H1 (cell line): ENCODE measurements at regions not wholly inside any gene's neighbourhood (a gene's known extent, or its start where the extent isn't known, plus 50 kb on each side); places are given as distances from the start of the nearest gene placed in this dataset.

ENCODE experiments used
- CTCF ChIA-PET: fragments of 300-600 bp; sonication (Branson Sonifier 250); formaldehyde crosslinking; loops from one replicate; lab custom pipeline; 2021; ENCODE audit not compliant: partially characterized antibody; lab: Charles Lee
- POLR2A ChIA-PET: fragments of 300-600 bp; sonication (Branson Sonifier 250); formaldehyde crosslinking; loops from one replicate; lab custom pipeline; 2021; ENCODE audit warnings: inconsistent platforms; ENCODE audit not compliant: partially characterized antibody; lab: Charles Lee
- DNase-seq, 2 experiments: peaks; one replicate each; pipeline versions ENCODE4 v3.0.0 to v3.0.0-alpha.2; 2010 to 2022; ENCODE audit warnings: low spot score in 2 of 2, low read depth in 1 of 2, mixed read lengths in 1 of 2
- FAIRE-seq: peaks from 2 replicates; lab custom pipeline; 2011; peaks lifted over from hg19 to GRCh38; lab: Jason Lieb, UNC
- H2AFZ ChIP-seq: 2 replicates; pipeline ENCODE4 v1.8.1; 2012; ENCODE audit warnings: low read length, inconsistent platforms
- H2AK5ac ChIP-seq: 2 replicates; pipeline ENCODE4 v1.6.1; 2013; ENCODE audit warnings: low read depth, low read length
- H2BK120ac ChIP-seq: replicated peaks from 2 replicates; pipeline ENCODE3; 2013; ENCODE audit warnings: low read depth, low read length, inconsistent platforms
- H2BK12ac ChIP-seq: 2 replicates; pipeline ENCODE4 v1.6.1; 2013; ENCODE audit warnings: low read depth, low read length
- H2BK15ac ChIP-seq: 2 replicates; pipeline ENCODE4 v1.6.1; 2013; ENCODE audit warnings: low read length
- H2BK20ac ChIP-seq: 2 replicates; pipeline ENCODE4 v1.6.1; 2013; ENCODE audit warnings: low read length
- H2BK5ac ChIP-seq: 2 replicates; pipeline ENCODE4 v1.6.1; 2013; ENCODE audit warnings: low read depth, low read length
- H3K14ac ChIP-seq: 2 replicates; pipeline ENCODE4 v1.6.1; 2013; ENCODE audit warnings: inconsistent platforms; ENCODE audit not compliant: insufficient read length
- H3K18ac ChIP-seq: 2 replicates; pipeline ENCODE4 v1.6.1; 2013; ENCODE audit warnings: low read length; ENCODE audit errors: extremely low read depth
- H3K23ac ChIP-seq: 2 replicates; pipeline ENCODE4 v1.6.1; 2013; ENCODE audit warnings: inconsistent platforms; ENCODE audit not compliant: insufficient read length
- H3K23me2 ChIP-seq: 2 replicates; pipeline ENCODE4 v1.6.1; 2013; ENCODE audit warnings: low read depth, low read length
- H3K27ac ChIP-seq: 2 replicates; pipeline ENCODE4 v1.6.1; 2011; ENCODE audit warnings: low read depth, low read length, inconsistent platforms
- H3K27me3 ChIP-seq, 4 experiments: replicated peaks in 1 of 4; 1 replicate in 1 of 4; 2 replicates in 3 of 4; pipeline versions ENCODE4 v1.6.1 to v1.8.1; 2011 to 2013; ENCODE audit warnings: low read length in 3 of 4, mild to moderate bottlenecking in 3 of 4, inconsistent platforms in 2 of 4, mixed read lengths in 2 of 4, moderate library complexity in 1 of 4; ENCODE audit not compliant: control insufficient read depth in 3 of 4, insufficient read depth in 3 of 4; ENCODE audit errors: extremely low read depth in 1 of 4
- H3K36me3 ChIP-seq, 4 experiments: 2 replicates each; pipeline versions ENCODE4 v1.6.1 to v1.8.1; 2011 to 2013; ENCODE audit warnings: mild to moderate bottlenecking in 4 of 4, low read length in 3 of 4, moderate library complexity in 2 of 4, control low read depth in 1 of 4, inconsistent platforms in 1 of 4; ENCODE audit not compliant: insufficient read depth in 4 of 4, control insufficient read depth in 2 of 4
- H3K4ac ChIP-seq: replicated peaks from 2 replicates; pipeline ENCODE3; 2013; ENCODE audit warnings: low read length, low read depth, mixed read lengths, inconsistent platforms; ENCODE audit not compliant: insufficient read length
- H3K4me1 ChIP-seq, 4 experiments: replicated peaks in 1 of 4; 1 replicate in 1 of 4; 2 replicates in 3 of 4; pipeline versions ENCODE4 v1.6.1 to v1.8.1; 2011 to 2013; ENCODE audit warnings: low read length in 3 of 4, inconsistent platforms in 2 of 4, mixed read lengths in 1 of 4; ENCODE audit not compliant: insufficient read depth in 4 of 4, control insufficient read depth in 3 of 4
- H3K4me2 ChIP-seq, 2 experiments: 2 replicates each; pipeline versions ENCODE4 v1.6.1 to v1.8.1; 2011 to 2013; ENCODE audit warnings: low read depth in 2 of 2, low read length in 2 of 2, control low read depth in 1 of 2, inconsistent platforms in 1 of 2, mild to moderate bottlenecking in 1 of 2; ENCODE audit not compliant: insufficient read depth in 1 of 2
- H3K4me3 ChIP-seq, 4 experiments: fragments of 200-600, 300-600 bp in 1 of 4; sonication (generic), shearing (Covaris generic), sonication (Bioruptor Twin) in 1 of 4; 2 replicates each; pipeline versions ENCODE4 v1.5.1 to v1.8.1; 2011 to 2016; ENCODE audit warnings: low read length in 4 of 4, low read depth in 3 of 4, control low read depth in 2 of 4, inconsistent platforms in 2 of 4, mild to moderate bottlenecking in 2 of 4, mixed read lengths in 1 of 4, moderate library complexity in 1 of 4; ENCODE audit not compliant: insufficient read depth in 2 of 4; ENCODE audit errors: extremely low read depth in 1 of 4
- H3K56ac ChIP-seq: replicated peaks from 2 replicates; pipeline ENCODE3; 2013; ENCODE audit warnings: low read depth, mild to moderate bottlenecking, mixed read lengths, low read length, inconsistent platforms; ENCODE audit not compliant: insufficient read length
- H3K79me1 ChIP-seq: 2 replicates; pipeline ENCODE4 v1.6.1; 2013; ENCODE audit warnings: low read depth, low read length, control low read depth
- H3K79me2 ChIP-seq, 2 experiments: 2 replicates each; pipeline versions ENCODE4 v1.6.1 to v1.8.1; 2012 to 2013; ENCODE audit warnings: low read length in 2 of 2, mild to moderate bottlenecking in 2 of 2, inconsistent platforms in 1 of 2; ENCODE audit not compliant: insufficient read depth in 2 of 2, control insufficient read depth in 1 of 2
- H3K9ac ChIP-seq, 4 experiments: replicated peaks in 1 of 4; 1 replicate in 1 of 4; 2 replicates in 3 of 4; pipeline versions ENCODE4 v1.6.1 to v1.8.1; 2011 to 2013; ENCODE audit warnings: low read depth in 3 of 4, low read length in 3 of 4, control low read depth in 2 of 4, mild to moderate bottlenecking in 2 of 4, moderate library complexity in 2 of 4, inconsistent platforms in 1 of 4; ENCODE audit errors: extremely low read depth in 1 of 4
- H3K9me3 ChIP-seq, 2 experiments: 2 replicates each; pipeline versions ENCODE4 v1.6.1 to v1.8.1; 2012 to 2013; ENCODE audit warnings: mild to moderate bottlenecking in 2 of 2, moderate library complexity in 2 of 2, control low read depth in 1 of 2, inconsistent platforms in 1 of 2, low read depth in 1 of 2, low read length in 1 of 2, mixed read lengths in 1 of 2; ENCODE audit not compliant: insufficient read depth in 2 of 2
- H4K20me1 ChIP-seq, 2 experiments: replicated peaks in 1 of 2; 2 replicates each; pipeline versions ENCODE3 to v1.8.1; 2011 to 2013; ENCODE audit warnings: inconsistent platforms in 2 of 2, low read length in 2 of 2, mild to moderate bottlenecking in 1 of 2; ENCODE audit not compliant: insufficient read depth in 2 of 2, control insufficient read depth in 1 of 2
- H4K5ac ChIP-seq: 2 replicates; pipeline ENCODE4 v1.6.1; 2013; ENCODE audit warnings: low read length, low read depth, mixed read lengths, inconsistent platforms; ENCODE audit not compliant: insufficient read length
- H4K8ac ChIP-seq: 2 replicates; pipeline ENCODE4 v1.8.0; 2013; ENCODE audit warnings: mild to moderate bottlenecking, moderate library complexity, low read length, inconsistent platforms; ENCODE audit not compliant: insufficient read depth; ENCODE audit errors: extremely low read depth
- H4K91ac ChIP-seq: replicated peaks from 2 replicates; pipeline ENCODE3; 2013; ENCODE audit warnings: low read length, mixed read lengths, inconsistent platforms; ENCODE audit not compliant: insufficient read length
- EGR1 ChIP-seq: IDR thresholded peaks from 2 replicates; pipeline ENCODE4 v1.6.1; 2011; ENCODE audit warnings: low read depth, low read length, borderline replicate concordance
- GABPA ChIP-seq: IDR thresholded peaks from 2 replicates; pipeline ENCODE4 v1.6.1; 2011; ENCODE audit warnings: mild to moderate bottlenecking, low read length, moderate library complexity, borderline replicate concordance; ENCODE audit not compliant: insufficient read depth
- POLR2A ChIP-seq, 2 experiments: IDR thresholded peaks; 1 replicate in 1 of 2; 2 replicates in 1 of 2; pipeline ENCODE4 v1.6.1; 2011; ENCODE audit warnings: low read depth in 2 of 2, low read length in 2 of 2, mild to moderate bottlenecking in 2 of 2; ENCODE audit errors: control extremely low read depth in 1 of 2
- RNF2 ChIP-seq: fragments of 200-900, 300-1000 bp; sonication (generic); IDR thresholded peaks from 2 replicates; pipeline ENCODE4 v1.7.1; 2016; ENCODE audit warnings: borderline replicate concordance, low read depth, mild to moderate bottlenecking, antibody characterized with exemption, low read length; ENCODE audit not compliant: poor library complexity, severe bottlenecking; ENCODE audit errors: missing control alignments
- USF2 ChIP-seq: IDR thresholded peaks from 2 replicates; pipeline ENCODE4 v1.6.1; 2011; ENCODE audit warnings: low read length, improper control_type of control experiment
- WGBS, 2 experiments: shearing (Covaris generic) in 1 of 2; methylation state at CpG; one replicate each; pipeline versions ENCODE4 v1.1.6 to v1.1.7; 2013 to 2015; ENCODE audit warnings: low lambda C conversion rate in 2 of 2, mixed read lengths in 2 of 2, inconsistent platforms in 1 of 2, low coverage in 1 of 2, missing lambda C conversion rate in 1 of 2; ENCODE audit not compliant: insufficient replicate concordance in 2 of 2, insufficient coverage in 1 of 2, insufficient read length in 1 of 2; ENCODE audit errors: extremely low coverage in 1 of 2, missing lambda C conversion rate in 1 of 2; 5-methylcytosine and 5-hydroxymethylcytosine counted together

DNA sequence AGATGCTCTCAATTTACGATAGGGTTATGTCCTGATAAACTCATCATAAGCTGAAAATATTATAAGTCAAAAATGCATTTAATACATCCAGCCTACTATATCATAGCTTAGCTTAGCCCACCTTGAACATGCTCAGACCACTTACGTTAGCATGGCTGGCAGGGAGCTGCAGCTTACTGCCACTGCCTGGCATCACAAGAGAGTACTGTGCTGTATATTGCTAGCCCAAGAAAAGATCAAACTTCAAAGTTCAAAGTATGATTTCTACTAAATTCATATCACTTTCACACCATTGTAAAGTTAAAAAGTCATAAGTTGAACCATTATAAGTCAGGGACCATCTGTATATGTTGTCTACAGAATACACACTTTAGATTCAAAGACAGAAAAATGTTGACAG, 91.6 kb downstream of the HYCC1 start:
- Histone ChIP-seq H3K23me2 (no peaks in the 10 kb centered on the region), H2AFZ (no peak overlapping the region), H4K8ac (no peak overlapping the region), H2BK120ac (no peak overlapping the region), H2BK5ac (no peak overlapping the region), H3K4ac (no peak overlapping the region), H3K27me3 (no peaks in the 10 kb centered on the region), H3K4me3 (no peak overlapping the region), H3K9ac (no peak overlapping the region), H2BK20ac (no peak overlapping the region), H3K14ac (no peak overlapping the region), H3K4me1 (no peaks in the 10 kb centered on the region), H2AK5ac (no peak overlapping the region), H4K91ac (no peak overlapping the region), H2BK12ac (no peak overlapping the region), H3K36me3 (no peaks in the 10 kb centered on the region; a peak in 1 of 8 replicates), H3K79me1 (no peaks in the 10 kb centered on the region), H2BK15ac (no peak overlapping the region), H3K27ac (no peak overlapping the region), H4K20me1 (no peaks in the 10 kb centered on the region), H3K18ac (no peak overlapping the region), H3K9me3 (peaks cover 12 to 13% of the 10 kb centered on the region in 2 experiments), H4K5ac (no peak overlapping the region), H3K79me2 (no peaks in the 10 kb centered on the region), H3K4me2 (no peak overlapping the region), H3K23ac (no peak overlapping the region), H3K56ac (no peak overlapping the region)
- ChIA-PET CTCF (no interaction called here), POLR2A (no interaction called here)
- FAIRE-seq (no peak), DNase-seq (no peak)
- 94% methylated on average over 2 of the region's 2 CpGs; no CpG with 5 or more reads in 1 of the 2 experiments for WGBS, 2 experiments
- no peak for TF ChIP-seq EGR1
- no peak for TF ChIP-seq GABPA
- no peak for TF ChIP-seq POLR2A (IDR thresholded peaks at IDR 0.05; ENCODE audit: control extremely low read depth in 1 of 2, low read depth in 2 of 2, low read length in 2 of 2)
- TF ChIP-seq RNF2 = no peak
- TF ChIP-seq USF2 = no peak
